HCT116 (cell line): ENCODE measurements at regions not wholly inside any gene's neighbourhood (a gene's known extent, or its start where the extent isn't known, plus 50 kb on each side); places are given as distances from the start of the nearest gene placed in this dataset.

Experiments used
- CEBPB ChIP-seq: IDR thresholded peaks from 2 replicates; pipeline ENCODE4 v1.6.1; 2012; ENCODE audit warnings: low read depth
- POLR2A ChIP-seq: IDR thresholded peaks from 2 replicates; pipeline ENCODE4 v1.7.0; 2011; ENCODE audit warnings: borderline replicate concordance; ENCODE audit not compliant: insufficient read depth, insufficient read length; ENCODE audit errors: extremely low read depth
- RAD21 ChIP-seq: IDR thresholded peaks from 2 replicates; pipeline ENCODE4 v1.6.1; 2012; ENCODE audit warnings: low read depth, mild to moderate bottlenecking
- SRF ChIP-seq: IDR thresholded peaks from 2 replicates; pipeline ENCODE4 v1.6.1; 2012; ENCODE audit warnings: low read depth
- TF ChIP-seq, protein P1 (sequence below), 3 experiments: fragments of 200-600 bp in 1 of 3; sonication (generic) in 1 of 3; IDR thresholded peaks in 2 of 3; conservative IDR thresholded peaks in 1 of 3; 2 replicates each; pipeline ENCODE4 v1.5.1; 2012 to 2017; ENCODE audit warnings: low read depth in 2 of 3, low read length in 2 of 3, antibody characterized with exemption in 1 of 3, borderline replicate concordance in 1 of 3, control low read depth in 1 of 3, mild to moderate bottlenecking in 1 of 3, mixed read lengths in 1 of 3, mixed run types in 1 of 3, moderate library complexity in 1 of 3; ENCODE audit not compliant: insufficient read depth in 1 of 3

DNA sequence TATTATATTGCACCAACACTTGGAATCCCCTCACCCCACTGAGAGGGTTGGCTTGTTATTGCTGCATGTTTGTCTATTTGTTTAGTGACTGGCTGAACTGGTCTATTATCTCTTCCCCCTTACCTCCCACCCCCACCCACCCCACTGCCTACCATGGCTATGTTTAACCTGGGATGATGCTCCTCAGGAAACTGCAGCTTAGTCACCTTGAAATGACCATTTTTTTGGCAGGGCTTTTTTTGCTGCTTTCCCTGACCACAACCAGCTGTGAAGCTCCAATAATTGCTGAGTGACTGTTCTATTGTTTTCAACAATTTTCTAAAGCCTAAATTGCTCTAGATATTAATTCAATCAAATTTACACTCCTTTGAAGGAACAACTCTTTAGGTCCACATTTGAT lies 137.9 kb upstream of the CADM2 start:
- TF ChIP-seq SRF (no peak), POLR2A (no peak), RAD21 (no peak), CEBPB (no peak)
- TF ChIP-seq, protein P1, sequence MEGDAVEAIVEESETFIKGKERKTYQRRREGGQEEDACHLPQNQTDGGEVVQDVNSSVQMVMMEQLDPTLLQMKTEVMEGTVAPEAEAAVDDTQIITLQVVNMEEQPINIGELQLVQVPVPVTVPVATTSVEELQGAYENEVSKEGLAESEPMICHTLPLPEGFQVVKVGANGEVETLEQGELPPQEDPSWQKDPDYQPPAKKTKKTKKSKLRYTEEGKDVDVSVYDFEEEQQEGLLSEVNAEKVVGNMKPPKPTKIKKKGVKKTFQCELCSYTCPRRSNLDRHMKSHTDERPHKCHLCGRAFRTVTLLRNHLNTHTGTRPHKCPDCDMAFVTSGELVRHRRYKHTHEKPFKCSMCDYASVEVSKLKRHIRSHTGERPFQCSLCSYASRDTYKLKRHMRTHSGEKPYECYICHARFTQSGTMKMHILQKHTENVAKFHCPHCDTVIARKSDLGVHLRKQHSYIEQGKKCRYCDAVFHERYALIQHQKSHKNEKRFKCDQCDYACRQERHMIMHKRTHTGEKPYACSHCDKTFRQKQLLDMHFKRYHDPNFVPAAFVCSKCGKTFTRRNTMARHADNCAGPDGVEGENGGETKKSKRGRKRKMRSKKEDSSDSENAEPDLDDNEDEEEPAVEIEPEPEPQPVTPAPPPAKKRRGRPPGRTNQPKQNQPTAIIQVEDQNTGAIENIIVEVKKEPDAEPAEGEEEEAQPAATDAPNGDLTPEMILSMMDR (IDR thresholded peaks at IDR 0.05 in 2 of 3, conservative IDR thresholded peaks at IDR 0.05 in 1 of 3; ENCODE audit: borderline replicate concordance in 1 of 3, insufficient read depth in 1 of 3, low read depth in 2 of 3, low read length in 2 of 3), result no peak
